ENCODE measurements at regions not wholly inside any gene's neighbourhood (a gene's known extent, or its start where the extent isn't known, plus 50 kb on each side); places are given as distances from the start of the nearest gene placed in this dataset.

DNA sequence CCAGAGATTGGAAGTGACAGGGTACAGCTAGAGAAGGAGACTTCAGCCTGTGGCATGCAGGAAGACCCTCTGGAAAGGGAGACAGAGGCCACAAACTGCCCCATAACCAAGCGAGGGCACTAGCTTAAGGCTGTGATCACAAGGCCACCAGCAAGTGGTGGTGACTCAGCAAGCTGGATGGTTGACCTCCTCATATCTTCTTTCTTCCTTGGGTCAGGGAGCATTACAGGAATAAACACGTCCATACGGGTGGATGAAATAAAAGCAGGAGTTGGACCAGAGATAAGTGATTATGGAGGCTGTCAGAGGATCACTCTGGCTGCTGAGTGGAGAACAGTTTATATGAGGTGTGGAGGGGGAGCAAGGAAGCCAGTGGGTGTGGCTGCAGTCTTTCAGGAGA is 234.6 kb upstream of the TAS2R1 start:
- Histone ChIP-seq H3K27ac (no peak overlapping the region), H3K27me3 (no peaks in the 10 kb centered on the region), H3K4me1 (no peaks in the 10 kb centered on the region), H3K36me3 (no peaks in the 10 kb centered on the region), H3K9me3 (peaks cover 0 to 4% (median 0%) of the 10 kb centered on the region in 4 donors), H3K4me3 (no peak overlapping the region)
- intact Hi-C loops (cut with DNase I), result no loop called here
- DNase-seq (no peak), ATAC-seq (no peak)
- 31% methylated on average over 3 of the region's 3 CpGs for WGBS (ENCODE audit: insufficient coverage, low coverage, low lambda C conversion rate, missing lambda C conversion rate)
- no peak for TF ChIP-seq POLR2A (IDR thresholded peaks at IDR 0.05)
- TF ChIP-seq, protein P1, sequence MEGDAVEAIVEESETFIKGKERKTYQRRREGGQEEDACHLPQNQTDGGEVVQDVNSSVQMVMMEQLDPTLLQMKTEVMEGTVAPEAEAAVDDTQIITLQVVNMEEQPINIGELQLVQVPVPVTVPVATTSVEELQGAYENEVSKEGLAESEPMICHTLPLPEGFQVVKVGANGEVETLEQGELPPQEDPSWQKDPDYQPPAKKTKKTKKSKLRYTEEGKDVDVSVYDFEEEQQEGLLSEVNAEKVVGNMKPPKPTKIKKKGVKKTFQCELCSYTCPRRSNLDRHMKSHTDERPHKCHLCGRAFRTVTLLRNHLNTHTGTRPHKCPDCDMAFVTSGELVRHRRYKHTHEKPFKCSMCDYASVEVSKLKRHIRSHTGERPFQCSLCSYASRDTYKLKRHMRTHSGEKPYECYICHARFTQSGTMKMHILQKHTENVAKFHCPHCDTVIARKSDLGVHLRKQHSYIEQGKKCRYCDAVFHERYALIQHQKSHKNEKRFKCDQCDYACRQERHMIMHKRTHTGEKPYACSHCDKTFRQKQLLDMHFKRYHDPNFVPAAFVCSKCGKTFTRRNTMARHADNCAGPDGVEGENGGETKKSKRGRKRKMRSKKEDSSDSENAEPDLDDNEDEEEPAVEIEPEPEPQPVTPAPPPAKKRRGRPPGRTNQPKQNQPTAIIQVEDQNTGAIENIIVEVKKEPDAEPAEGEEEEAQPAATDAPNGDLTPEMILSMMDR (IDR thresholded peaks at IDR 0.05), result no peak

DNA sequence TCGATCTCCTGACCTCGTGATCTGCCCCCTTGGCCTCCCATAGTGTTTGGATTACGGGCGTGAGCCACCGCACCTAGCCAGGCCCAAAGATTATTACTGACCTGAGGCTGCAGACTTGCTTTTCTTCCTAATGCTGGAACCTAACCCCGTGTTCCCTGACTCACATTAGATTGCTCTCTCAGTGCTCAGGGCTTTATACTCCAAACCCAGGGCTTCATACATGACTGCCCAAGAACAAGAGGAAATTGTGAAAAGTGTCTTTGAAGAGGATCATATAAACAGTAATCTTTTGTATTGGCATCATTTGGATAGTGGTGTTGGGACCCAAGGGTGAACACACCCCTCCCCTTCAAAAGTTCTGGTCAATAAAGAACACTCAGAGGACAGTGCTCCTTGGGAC is 233.3 kb upstream of the TAS2R1 start:
- H3K27me3 ChIP-seq, result no peaks in the 10 kb centered on the region
- DNase-seq (no peak), ATAC-seq (no peak)
- intact Hi-C loops (cut with DNase I), result no loop called here
- H3K4me1 ChIP-seq, result no peaks in the 10 kb centered on the region
- WGBS (ENCODE audit: insufficient coverage, low coverage, low lambda C conversion rate, missing lambda C conversion rate), result 80% methylated on average over 6 of the region's 6 CpGs
- no peaks in the 10 kb centered on the region for H3K36me3 ChIP-seq
- peaks cover 0 to 4% (median 0%) of the 10 kb centered on the region in 4 donors for H3K9me3 ChIP-seq
- no peak overlapping the region for H3K27ac ChIP-seq
- H3K4me3 ChIP-seq, result no peak overlapping the region
- TF ChIP-seq, protein P1 (IDR thresholded peaks at IDR 0.05), result no peak

DNA sequence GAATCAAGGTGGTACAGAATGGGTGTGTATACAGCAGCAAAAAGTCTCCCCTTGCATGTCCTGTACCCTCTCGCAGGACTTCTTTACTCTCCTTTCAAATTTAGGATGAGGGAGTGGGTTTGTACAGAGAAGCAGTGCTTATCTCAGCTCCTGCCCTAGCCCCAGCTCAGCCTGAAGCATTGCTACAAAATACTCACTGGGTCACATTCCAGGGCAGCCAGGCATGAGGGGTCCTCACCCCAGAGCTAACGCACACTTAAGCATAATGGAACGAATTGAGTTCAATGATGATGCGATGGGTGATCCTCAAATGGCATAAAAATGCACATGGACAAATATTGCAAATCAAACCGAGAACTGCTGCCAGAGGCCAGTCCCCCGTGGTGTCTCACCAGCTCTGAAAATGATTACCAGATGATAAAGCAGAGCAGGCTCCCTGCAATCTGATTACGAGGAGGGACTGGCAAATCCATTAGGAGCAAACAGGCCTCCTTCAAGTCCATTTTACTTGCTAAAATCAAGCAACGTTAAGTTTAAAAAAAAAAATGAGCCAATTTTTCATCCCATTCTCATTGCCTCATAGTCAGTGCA is 231.6 kb upstream of the TAS2R1 start:
- no peak overlapping the region for H3K4me3 ChIP-seq
- peaks cover 0 to 4% (median 0%) of the 10 kb centered on the region in 4 donors for H3K9me3 ChIP-seq
- intact Hi-C loops (cut with DNase I), result no loop called here
- DNase-seq (no peak), ATAC-seq (no peak)
- H3K36me3 ChIP-seq, result no peaks in the 10 kb centered on the region
- TF ChIP-seq, protein P1 (IDR thresholded peaks at IDR 0.05), result no peak
- TF ChIP-seq POLR2A (IDR thresholded peaks at IDR 0.05), result no peak
- WGBS (ENCODE audit: insufficient coverage, low coverage, low lambda C conversion rate, missing lambda C conversion rate), result 29% methylated on average over 5 of the region's 8 CpGs
- H3K4me1 ChIP-seq, result no peaks in the 10 kb centered on the region
- H3K27me3 ChIP-seq, result no peaks in the 10 kb centered on the region
- H3K27ac ChIP-seq, result no peak overlapping the region

DNA sequence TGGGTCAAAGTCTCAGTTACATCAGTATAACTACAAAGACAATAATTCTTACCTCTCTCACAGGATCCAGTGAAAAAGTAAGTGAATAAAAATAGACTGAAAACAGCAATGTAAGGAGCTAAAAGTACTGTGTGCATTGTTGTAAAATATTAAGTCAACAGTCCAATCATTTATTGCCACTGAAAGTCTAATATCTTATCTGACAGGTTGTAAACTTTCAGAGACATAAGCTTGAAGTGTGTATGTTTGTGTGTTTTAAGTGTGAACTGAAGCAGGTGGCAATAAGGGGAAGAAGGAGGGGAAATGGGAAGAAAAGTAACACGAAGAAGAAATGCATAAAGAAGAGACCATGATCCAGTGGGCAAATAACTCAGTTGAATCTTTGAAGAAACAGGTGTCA is 229.7 kb upstream of the TAS2R1 start:
- intact Hi-C loops (cut with DNase I), result no loop called here

More for the DNA sequence above, 229.7 kb upstream of the TAS2R1 start:
- H3K4me3 ChIP-seq, result no peak overlapping the region
- H3K9me3 ChIP-seq, result no peaks in the 10 kb centered on the region
- H3K27ac ChIP-seq, result no peak overlapping the region
- H3K4me1 ChIP-seq, result no peaks in the 10 kb centered on the region
- no peaks in the 10 kb centered on the region for H3K27me3 ChIP-seq
- H3K36me3 ChIP-seq, result no peaks in the 10 kb centered on the region
- 13% methylated on average over 1 of the region's 1 CpG for WGBS (ENCODE audit: insufficient coverage, low coverage, low lambda C conversion rate, missing lambda C conversion rate)
- ATAC-seq (no peak), DNase-seq (no peak)
- TF ChIP-seq POLR2A (IDR thresholded peaks at IDR 0.05), result no peak
- TF ChIP-seq, protein P1 (IDR thresholded peaks at IDR 0.05), result no peak

Data from right lobe of liver (tissue), 6 donors.